ENCODE measurements at regions not wholly inside any gene's neighbourhood (a gene's known extent, or its start where the extent isn't known, plus 50 kb on each side); places are given as distances from the start of the nearest gene placed in this dataset.

- no peak overlapping the region for H3K4me3 ChIP-seq (ENCODE audit: low read depth, low read length)
- no peaks in the 10 kb centered on the region for H3K36me3 ChIP-seq
- no peaks in the 10 kb centered on the region for H3K9me3 ChIP-seq (ENCODE audit: severe bottlenecking)
- no peak for TF ChIP-seq CTCF (IDR thresholded peaks at IDR 0.05; ENCODE audit: low read depth, low read length)
- peaks cover 25% of the 10 kb centered on the region for H3K27me3 ChIP-seq (ENCODE audit: insufficient read depth, low read depth, severe bottlenecking)
- no peak for DNase-seq
- H3K27ac ChIP-seq: no peak overlapping the region
Measured at GRCh38 chr4:52198294-52198693, 147.2 kb downstream of the SPATA18 start.

GRCh38 chr4:52199574-52200338 is 148.7 kb downstream of the SPATA18 start:
- Histone ChIP-seq H3K9me3 (ENCODE audit: severe bottlenecking) (no peaks in the 10 kb centered on the region), H3K36me3 (no peaks in the 10 kb centered on the region), H3K27ac (no peak overlapping the region), H3K27me3 (ENCODE audit: insufficient read depth, low read depth, severe bottlenecking) (peaks cover 28% of the 10 kb centered on the region), H3K4me3 (ENCODE audit: low read depth, low read length) (no peak overlapping the region)
- TF ChIP-seq CTCF (IDR thresholded peaks at IDR 0.05; ENCODE audit: low read depth, low read length): no peak
- no peak for DNase-seq

- no peak overlapping the region for H3K27ac ChIP-seq
- no peaks in the 10 kb centered on the region for H3K9me3 ChIP-seq (ENCODE audit: severe bottlenecking)
- no peak for TF ChIP-seq CTCF (IDR thresholded peaks at IDR 0.05; ENCODE audit: low read depth, low read length)
- H3K4me3 ChIP-seq (ENCODE audit: low read depth, low read length): no peak overlapping the region
- peaks cover 24% of the 10 kb centered on the region for H3K27me3 ChIP-seq (ENCODE audit: insufficient read depth, low read depth, severe bottlenecking)
- no peaks in the 10 kb centered on the region for H3K36me3 ChIP-seq
- DNase-seq: no peak
Measured at GRCh38 chr4:52200339-52200725, 149.2 kb downstream of the SPATA18 start.

GRCh38 chr4:52201715-52202114 is 150.6 kb downstream of the SPATA18 start:
- Histone ChIP-seq H3K27me3 (ENCODE audit: insufficient read depth, low read depth, severe bottlenecking) (peaks cover 31% of the 10 kb centered on the region), H3K4me3 (ENCODE audit: low read depth, low read length) (no peak overlapping the region), H3K36me3 (no peaks in the 10 kb centered on the region), H3K9me3 (ENCODE audit: severe bottlenecking) (no peaks in the 10 kb centered on the region), H3K27ac (no peak overlapping the region)
- no peak for TF ChIP-seq CTCF (IDR thresholded peaks at IDR 0.05; ENCODE audit: low read depth, low read length)
- DNase-seq: no peak

GRCh38 chr4:52202251-52202779 is 151.2 kb downstream of the SPATA18 start:
- peaks cover 28% of the 10 kb centered on the region for H3K27me3 ChIP-seq (ENCODE audit: insufficient read depth, low read depth, severe bottlenecking)
- no peak overlapping the region for H3K4me3 ChIP-seq (ENCODE audit: low read depth, low read length)
- no peak overlapping the region for H3K27ac ChIP-seq
- no peak for TF ChIP-seq CTCF (IDR thresholded peaks at IDR 0.05; ENCODE audit: low read depth, low read length)
- H3K9me3 ChIP-seq (ENCODE audit: severe bottlenecking): no peaks in the 10 kb centered on the region
- no peaks in the 10 kb centered on the region for H3K36me3 ChIP-seq
- no peak for DNase-seq

- TF ChIP-seq CTCF (IDR thresholded peaks at IDR 0.05; ENCODE audit: low read depth, low read length): no peak
- Histone ChIP-seq H3K4me3 (ENCODE audit: low read depth, low read length) (no peak overlapping the region), H3K9me3 (ENCODE audit: severe bottlenecking) (no peaks in the 10 kb centered on the region), H3K27me3 (ENCODE audit: insufficient read depth, low read depth, severe bottlenecking) (peaks cover 27% of the 10 kb centered on the region), H3K27ac (no peak overlapping the region), H3K36me3 (no peaks in the 10 kb centered on the region)
- DNase-seq: no peak
Measured at GRCh38 chr4:52202931-52203330, 151.8 kb downstream of the SPATA18 start.
